Astrocyte (in vitro differentiated cells and primary cell): ENCODE measurements at regions not wholly inside any gene's neighbourhood (a gene's known extent, or its start where the extent isn't known, plus 50 kb on each side); places are given as distances from the start of the nearest gene placed in this dataset.

Source experiments
- EZH2 ChIP-seq: IDR thresholded peaks from 2 replicates; pipeline ENCODE4 v1.6.1; 2012; ENCODE audit warnings: mild to moderate bottlenecking, low read length, inconsistent platforms; ENCODE audit not compliant: insufficient read depth
- TF ChIP-seq, protein P1 (sequence below): IDR thresholded peaks from 2 replicates; pipeline ENCODE4 v1.5.1; 2011; ENCODE audit warnings: low read depth, mild to moderate bottlenecking, inconsistent platforms, low read length, moderate library complexity; ENCODE audit not compliant: insufficient read depth

DNA sequence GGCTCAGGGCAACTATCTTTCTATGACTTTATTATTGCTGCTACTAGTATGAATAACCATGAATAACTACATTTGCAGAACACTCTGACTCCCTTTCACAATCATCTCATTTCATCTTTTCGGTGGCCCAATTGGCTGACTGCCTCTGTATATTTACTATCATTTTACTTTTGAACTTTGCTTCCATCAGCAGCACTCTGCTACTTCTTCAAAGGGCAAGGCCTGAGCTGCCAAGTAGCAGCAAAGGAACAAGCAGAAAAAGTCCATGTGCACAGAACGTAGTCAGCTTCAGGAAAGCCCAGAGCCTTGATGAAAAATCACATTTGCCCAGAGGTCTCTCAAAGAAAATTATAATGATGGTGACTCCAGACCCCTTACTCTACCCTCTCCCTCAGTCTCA, 214.5 kb upstream of the PUM3 start:
- TF ChIP-seq, protein P1, sequence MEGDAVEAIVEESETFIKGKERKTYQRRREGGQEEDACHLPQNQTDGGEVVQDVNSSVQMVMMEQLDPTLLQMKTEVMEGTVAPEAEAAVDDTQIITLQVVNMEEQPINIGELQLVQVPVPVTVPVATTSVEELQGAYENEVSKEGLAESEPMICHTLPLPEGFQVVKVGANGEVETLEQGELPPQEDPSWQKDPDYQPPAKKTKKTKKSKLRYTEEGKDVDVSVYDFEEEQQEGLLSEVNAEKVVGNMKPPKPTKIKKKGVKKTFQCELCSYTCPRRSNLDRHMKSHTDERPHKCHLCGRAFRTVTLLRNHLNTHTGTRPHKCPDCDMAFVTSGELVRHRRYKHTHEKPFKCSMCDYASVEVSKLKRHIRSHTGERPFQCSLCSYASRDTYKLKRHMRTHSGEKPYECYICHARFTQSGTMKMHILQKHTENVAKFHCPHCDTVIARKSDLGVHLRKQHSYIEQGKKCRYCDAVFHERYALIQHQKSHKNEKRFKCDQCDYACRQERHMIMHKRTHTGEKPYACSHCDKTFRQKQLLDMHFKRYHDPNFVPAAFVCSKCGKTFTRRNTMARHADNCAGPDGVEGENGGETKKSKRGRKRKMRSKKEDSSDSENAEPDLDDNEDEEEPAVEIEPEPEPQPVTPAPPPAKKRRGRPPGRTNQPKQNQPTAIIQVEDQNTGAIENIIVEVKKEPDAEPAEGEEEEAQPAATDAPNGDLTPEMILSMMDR, result no peak
- TF ChIP-seq EZH2, result no peak
